Glomerular endothelial cell (primary cell): ENCODE measurements at regions not wholly inside any gene's neighbourhood (a gene's known extent, or its start where the extent isn't known, plus 50 kb on each side); places are given as distances from the start of the nearest gene placed in this dataset.

ENCODE experiments used
- DNase-seq: peaks from one replicate; pipeline ENCODE4 v3.0.0-alpha.2; 2011; ENCODE audit warnings: low read depth, low spot score; ENCODE audit errors: extremely low read depth

DNA sequence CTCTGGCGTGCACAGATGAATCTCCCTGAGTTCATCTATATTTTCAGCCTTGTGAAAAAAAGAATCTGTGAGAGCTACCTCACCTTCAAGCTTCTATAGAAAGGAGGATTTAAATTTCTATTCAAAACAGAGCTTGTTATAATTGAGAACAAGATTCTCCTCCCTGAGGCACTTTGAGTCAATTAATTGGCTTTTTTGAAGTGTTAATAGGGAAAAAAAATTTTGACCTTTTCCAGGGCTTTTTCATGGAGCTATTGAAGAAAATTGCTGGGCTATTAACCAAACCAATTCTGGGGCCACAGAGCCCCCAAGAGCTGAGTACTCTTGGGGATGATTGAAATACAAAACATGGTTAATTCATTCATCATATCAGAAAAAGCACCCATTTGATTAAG is 225.1 kb downstream of the CMPK2 start:
- no peak for DNase-seq

GRCh38 chr2:6641956-6642355 is 223.8 kb downstream of the CMPK2 start:
- DNase-seq = no peak

GRCh38 chr2:6644261-6644660 is 221.4 kb downstream of the CMPK2 start:
- DNase-seq = no peak

DNA sequence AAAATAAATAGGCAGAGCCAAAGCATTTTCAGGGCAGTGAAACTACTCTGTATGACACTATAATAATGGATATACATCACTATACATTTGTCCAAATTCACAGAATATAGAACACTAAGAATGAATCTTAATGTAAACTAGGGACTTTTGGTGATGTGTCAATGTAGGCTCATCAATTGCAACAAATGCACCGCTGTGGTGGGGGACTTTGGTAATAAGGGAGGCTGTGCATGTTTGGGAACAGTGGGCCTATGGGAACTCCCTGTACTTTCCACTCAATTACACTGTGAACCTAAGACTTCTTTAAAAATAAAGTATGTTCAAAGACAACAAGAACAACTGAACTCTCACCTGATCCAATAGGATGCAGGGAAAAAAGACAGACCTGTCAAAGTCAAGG is 220.7 kb downstream of the CMPK2 start:
- no peak for DNase-seq

DNA sequence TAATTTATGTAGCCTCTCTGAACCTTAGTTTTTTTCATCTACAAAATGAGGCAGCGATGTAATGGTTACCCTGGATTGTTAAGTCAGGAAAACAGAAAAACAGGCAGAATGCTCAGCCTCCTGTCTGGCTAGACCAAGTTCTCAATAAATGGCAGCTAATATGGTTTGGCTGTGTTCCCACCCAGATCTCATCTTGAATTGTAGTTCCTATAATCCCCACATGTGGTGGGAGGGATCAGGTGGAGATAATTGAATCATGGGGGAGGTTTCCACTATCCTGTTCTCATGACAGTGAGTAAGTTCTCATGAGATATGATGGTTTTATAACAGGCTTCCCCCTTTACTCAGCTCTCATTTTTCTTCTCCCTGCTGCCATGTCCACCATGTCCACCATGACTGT is 220.0 kb downstream of the CMPK2 start:
- DNase-seq = no peak

GRCh38 chr2:6647046-6647445 is 218.7 kb downstream of the CMPK2 start:
- DNase-seq = no peak

GRCh38 chr2:6648596-6649247 is 217.0 kb downstream of the CMPK2 start:
- no peak for DNase-seq

GRCh38 chr2:6650311-6650710 is 215.4 kb downstream of the CMPK2 start:
- DNase-seq = no peak

DNA sequence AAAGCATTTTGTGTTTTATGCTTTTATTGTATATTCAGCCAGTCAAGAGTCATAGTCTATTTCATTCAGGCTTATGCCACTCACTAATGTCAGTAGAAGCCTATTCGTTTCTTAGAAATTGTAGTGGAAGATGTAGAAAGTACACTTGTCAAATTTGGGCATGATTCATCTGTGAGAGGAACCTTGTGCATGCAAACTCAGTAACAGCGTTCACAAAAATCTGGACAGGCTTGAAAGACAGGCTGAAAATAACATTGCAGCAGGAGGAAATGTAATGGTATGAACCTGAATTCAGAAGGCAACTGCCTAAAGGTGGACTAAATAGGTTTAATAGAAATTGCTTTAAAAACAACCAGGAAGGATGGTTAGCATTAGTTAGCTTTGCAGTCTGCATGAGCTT is 213.5 kb downstream of the CMPK2 start:
- no peak for DNase-seq

DNA sequence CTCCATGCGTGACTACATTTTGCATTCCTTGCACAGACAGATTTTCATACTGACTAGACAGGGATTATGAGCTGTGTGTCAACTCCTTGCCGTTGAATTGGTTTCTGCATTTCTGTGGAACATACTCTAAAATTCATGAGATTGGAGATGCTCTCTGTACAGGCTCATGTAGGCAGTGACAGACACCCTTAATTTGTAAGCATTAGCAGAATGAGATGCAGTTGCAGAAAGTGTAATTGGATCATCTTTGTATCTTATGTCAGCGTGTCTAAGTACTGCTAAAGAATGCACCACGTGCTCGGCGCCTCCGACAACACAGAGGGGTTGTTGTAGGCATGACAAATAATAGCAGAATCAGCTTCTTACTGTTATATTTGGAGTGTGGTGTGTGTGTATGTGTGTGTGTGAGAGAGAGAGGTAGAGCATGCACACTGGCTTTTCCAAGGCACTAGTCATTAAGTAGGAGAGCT is 212.4 kb downstream of the CMPK2 start:
- DNase-seq = no peak

GRCh38 chr2:6654279-6654678 is 211.4 kb downstream of the CMPK2 start:
- DNase-seq = no peak

- DNase-seq = no peak
Measured at GRCh38 chr2:6656633-6657032, 209.1 kb downstream of the CMPK2 start.

DNA sequence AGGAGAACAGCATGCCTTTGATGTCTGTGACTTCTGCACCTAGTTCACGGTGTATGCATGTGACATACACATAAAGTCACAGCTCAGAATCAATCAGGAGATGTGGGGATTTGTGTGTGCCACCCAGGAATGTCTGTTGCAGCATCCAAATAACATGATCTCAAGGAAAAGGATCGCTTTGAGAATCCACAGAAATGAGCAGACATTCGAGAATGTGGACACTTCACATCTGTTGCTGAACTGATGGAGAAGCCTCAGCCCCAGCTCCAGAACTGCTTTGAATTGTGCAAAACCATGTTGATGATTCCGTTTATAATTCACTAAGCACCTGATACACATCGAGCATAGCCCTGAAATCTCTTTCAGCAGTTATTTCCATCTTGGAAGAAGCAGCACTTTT is 208.6 kb downstream of the CMPK2 start:
- DNase-seq = no peak

DNA sequence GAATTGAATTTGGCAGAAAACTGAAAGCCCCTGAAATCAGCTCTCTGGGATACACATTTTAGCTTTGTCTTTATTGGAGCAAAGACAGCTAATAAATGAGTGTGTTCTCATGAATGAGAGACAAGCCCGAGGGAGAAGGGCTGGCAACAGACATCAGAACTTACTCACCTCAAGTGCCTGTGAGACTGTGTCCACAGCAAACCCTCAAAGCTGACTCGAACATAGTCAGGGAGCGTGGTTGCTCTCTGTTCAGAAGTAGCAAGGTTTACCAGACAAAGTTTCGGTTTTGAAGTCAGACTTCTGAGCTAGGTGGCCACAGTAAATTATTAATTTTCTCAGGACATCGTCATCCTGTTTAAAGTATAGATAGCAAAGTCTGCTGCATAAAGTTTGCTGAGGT is 207.9 kb downstream of the CMPK2 start:
- DNase-seq = no peak

DNA sequence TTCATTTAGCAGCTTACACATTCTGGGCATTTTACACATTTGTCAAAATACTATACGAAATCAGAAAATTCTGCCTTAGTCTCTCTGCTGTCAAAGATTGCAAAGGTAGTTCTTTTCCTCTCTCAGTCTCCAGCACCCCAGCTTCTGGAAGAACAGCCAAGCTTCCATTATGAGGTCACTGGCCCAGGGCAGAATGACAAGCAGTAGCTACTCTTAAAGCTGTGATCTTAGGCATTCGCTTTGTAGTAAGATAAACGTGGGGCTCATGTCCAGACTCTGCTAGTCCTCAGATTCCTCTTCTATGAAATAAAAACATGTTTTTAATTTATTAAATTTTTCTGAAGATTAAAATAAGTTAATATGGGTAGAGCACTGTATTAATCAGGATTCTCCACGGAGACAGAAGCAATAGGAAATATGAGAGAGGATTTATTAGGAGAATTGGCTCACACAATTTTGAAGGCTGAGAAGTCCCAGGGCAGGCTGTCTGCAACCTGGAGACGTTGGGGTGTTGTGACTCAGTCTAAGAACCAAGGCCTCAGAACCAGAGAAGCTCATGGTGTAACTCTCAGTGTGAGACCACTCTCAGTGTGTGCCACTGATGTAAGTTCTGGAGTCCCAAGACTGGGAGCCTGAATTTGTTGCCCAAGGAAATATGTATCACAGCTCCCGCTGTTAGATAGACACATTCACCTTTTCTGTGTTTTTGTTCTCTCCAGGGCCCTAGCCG is 201.2 kb downstream of the CMPK2 start:
- no peak for DNase-seq

DNA sequence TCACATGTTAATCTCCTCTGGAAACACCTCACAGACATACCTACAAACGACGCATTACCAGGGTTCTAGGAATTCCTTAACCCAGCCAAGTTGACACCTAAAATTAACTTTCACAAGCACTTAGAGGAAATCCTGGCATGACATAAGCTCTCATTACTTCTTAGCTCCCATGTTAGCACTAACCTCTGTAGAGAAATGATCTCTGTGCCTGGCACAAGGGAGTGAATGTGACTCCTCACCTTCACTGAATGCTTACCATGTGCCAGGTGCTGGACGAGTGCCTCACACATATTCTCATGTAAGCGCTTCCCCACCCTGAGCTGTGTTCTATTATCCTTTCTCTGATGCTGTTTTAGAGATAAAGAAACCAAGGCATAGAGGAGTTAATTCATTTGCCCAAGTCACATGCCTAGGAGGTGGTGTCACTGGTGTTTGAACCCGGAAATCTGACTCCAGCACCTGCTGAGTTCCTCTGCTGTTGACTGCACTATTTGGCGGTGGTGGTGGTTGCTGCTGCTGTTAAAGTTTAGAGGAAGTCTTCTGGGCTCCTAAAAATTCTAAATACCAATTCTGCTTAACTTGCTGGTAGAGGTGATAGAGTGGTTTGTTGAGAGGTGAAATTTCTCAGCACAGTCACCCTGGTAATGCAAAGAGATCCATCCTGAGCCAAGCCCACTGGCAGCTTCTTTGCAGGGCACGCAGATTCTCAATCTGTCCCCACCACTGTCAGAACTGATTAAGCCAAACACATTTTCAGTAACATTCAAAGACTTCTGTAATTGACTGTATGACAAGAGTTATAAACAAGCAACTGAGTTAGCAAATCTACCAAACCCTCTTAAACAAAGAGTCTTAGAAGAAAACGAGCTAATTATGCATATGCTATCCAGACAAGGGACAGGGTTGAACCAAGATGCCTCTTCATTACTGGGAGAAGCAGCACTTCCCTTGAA is 200.3 kb downstream of the CMPK2 start:
- no peak for DNase-seq

GRCh38 chr2:6667326-6667725 is 198.4 kb downstream of the CMPK2 start:
- no peak for DNase-seq

GRCh38 chr2:6671913-6672312 is 193.8 kb downstream of the CMPK2 start:
- no peak for DNase-seq

DNA sequence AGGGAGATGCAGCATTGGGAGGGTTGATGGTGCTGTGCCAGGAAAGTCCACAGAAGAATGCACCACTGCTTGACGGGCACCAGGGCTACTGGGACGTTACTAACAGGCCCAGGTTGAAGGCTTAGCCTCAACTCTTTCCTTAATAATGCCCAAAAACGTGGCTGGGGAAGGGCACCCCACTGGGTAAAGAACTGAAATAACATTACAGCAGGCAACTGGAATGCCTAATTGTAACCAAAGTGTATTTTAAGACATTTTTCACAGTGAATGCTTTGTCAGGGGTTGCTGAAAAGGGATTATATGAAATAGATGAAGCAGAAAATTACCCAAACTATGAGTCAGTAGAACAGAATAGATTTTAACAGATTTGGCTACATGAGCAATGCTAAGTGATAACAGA is 191.3 kb downstream of the CMPK2 start:
- DNase-seq = no peak

- no peak for DNase-seq
Measured at GRCh38 chr2:6675791-6676190, 189.9 kb downstream of the CMPK2 start.

DNA sequence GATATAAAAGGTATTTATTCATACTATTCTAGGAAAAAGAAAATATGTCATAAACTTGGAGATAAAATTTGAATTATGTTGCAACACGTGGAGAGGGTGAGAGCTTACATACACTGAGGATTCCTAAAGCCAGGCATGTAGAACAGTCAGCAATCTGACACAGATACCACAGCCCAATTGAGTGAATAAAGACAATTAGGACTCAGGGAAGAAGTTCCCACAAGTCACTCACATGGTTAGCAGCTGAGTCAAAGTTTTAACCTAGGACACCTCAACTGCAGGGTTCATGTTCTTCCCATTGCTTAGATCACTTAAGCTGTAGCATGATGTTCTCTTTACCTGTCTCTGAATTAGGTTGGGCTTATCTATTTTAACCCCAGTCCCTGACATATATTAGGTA is 189.5 kb downstream of the CMPK2 start:
- DNase-seq = no peak
